Activated CD4-positive, alpha-beta T cell treated with anti-CD3 and anti-CD28 coated beads, Interleukin-10, Interleukin-2, amounts not matched to agents 100 ng/mL and 50 ng/mL, durations not matched to agents 16 hours and 8 hours (primary cell): ENCODE measurements at regions not wholly inside any gene's neighbourhood (a gene's known extent, or its start where the extent isn't known, plus 50 kb on each side); places are given as distances from the start of the nearest gene placed in this dataset.

Experiments
- DNase-seq: peaks from one replicate; pipeline ENCODE4 v3.0.0-alpha.2; 2020

- no peak for DNase-seq
Measured at GRCh38 chr5:103336941-103337340, 78.4 kb downstream of the MACIR start.

GRCh38 chr5:103333376-103333775 is 74.8 kb downstream of the MACIR start:
- no peak for DNase-seq

GRCh38 chr5:103330875-103331274 is 72.3 kb downstream of the MACIR start:
- DNase-seq = no peak
